WTC11 (cell line): ENCODE measurements at regions not wholly inside any gene's neighbourhood (a gene's known extent, or its start where the extent isn't known, plus 50 kb on each side); places are given as distances from the start of the nearest gene placed in this dataset.

ENCODE experiments used
- ATAC-seq: fragments of 200-7000 bp; cut with Tn5 transposase; 2 replicates; pipeline ENCODE4 v1.10.0; 2021; ENCODE audit warnings: mild to moderate bottlenecking, moderate library complexity
- CTCF ChIA-PET: fragments of 300-600 bp; sonication (Branson Sonifier 250); formaldehyde crosslinking; loops from one replicate; lab custom pipeline; 2021; ENCODE audit warnings: antibody characterized with exemption; lab: Charles Lee
- POLR2A ChIA-PET: fragments of 350-600 bp; sonication (Branson Sonifier 250); formaldehyde crosslinking; loops from one replicate; lab custom pipeline; 2021; ENCODE audit warnings: antibody characterized with exemption; lab: Charles Lee
- DNase-seq: peaks from one replicate; pipeline ENCODE4 v3.0.0; 2021; ENCODE audit warnings: low spot score
- H3K27ac Mint-ChIP-seq: 2 replicates; pipeline ENCODE4 v1.8.0; 2021; ENCODE audit warnings: mixed read lengths
- H3K27me3 Mint-ChIP-seq: 2 replicates; pipeline ENCODE4 v1.8.0; 2021; ENCODE audit warnings: low read depth, mild to moderate bottlenecking, moderate library complexity, mixed read lengths
- H3K36me3 Mint-ChIP-seq: 2 replicates; pipeline ENCODE4 v1.8.0; 2021; ENCODE audit warnings: mixed read lengths
- H3K4me1 Mint-ChIP-seq: 2 replicates; pipeline ENCODE4 v1.8.0; 2022; ENCODE audit warnings: mixed read lengths
- H3K4me3 Mint-ChIP-seq: 2 replicates; pipeline ENCODE4 v1.8.0; 2021; ENCODE audit warnings: mild to moderate bottlenecking, moderate library complexity, mixed read lengths
- H3K9me3 Mint-ChIP-seq: 2 replicates; pipeline ENCODE4 v1.8.0; 2021; ENCODE audit warnings: mixed read lengths
- CREB1 ChIP-seq: sonication (generic); formaldehyde crosslinking; IDR thresholded peaks from 2 replicates; pipeline ENCODE4 v1.8.0; 2023; ENCODE audit warnings: mild to moderate bottlenecking, missing genetic modification reagents
- ETV6 ChIP-seq: sonication (generic); formaldehyde crosslinking; IDR thresholded peaks from 2 replicates; pipeline ENCODE4 v1.8.1; 2022; ENCODE audit warnings: mild to moderate bottlenecking, missing genetic modification reagents
- NR1H2 ChIP-seq: sonication (generic); formaldehyde crosslinking; IDR thresholded peaks from 2 replicates; pipeline ENCODE4 v1.9.0; 2021; ENCODE audit warnings: mild to moderate bottlenecking, moderate library complexity, missing genetic modification reagents
- NR3C1 ChIP-seq: sonication (generic); formaldehyde crosslinking; conservative IDR thresholded peaks from 2 replicates; pipeline ENCODE4 v1.8.1; 2023; ENCODE audit warnings: low read depth, mild to moderate bottlenecking, missing genetic modification reagents
- OVOL2 ChIP-seq: fragments of 250-450 bp; sonication (Bioruptor Pico); IDR thresholded peaks from 2 replicates; pipeline ENCODE4 v1.9.0; 2021; ENCODE audit warnings: mild to moderate bottlenecking, borderline replicate concordance
- PRRX2 ChIP-seq: fragments of 250-450 bp; sonication (Bioruptor Pico); IDR thresholded peaks from 2 replicates; pipeline ENCODE4 v1.8.0; 2021; ENCODE audit warnings: mild to moderate bottlenecking
- RELA ChIP-seq: sonication (generic); formaldehyde crosslinking; IDR thresholded peaks from 2 replicates; pipeline ENCODE4 v1.8.1; 2022; ENCODE audit warnings: missing genetic modification reagents, mild to moderate bottlenecking, borderline replicate concordance
- SMAD3 ChIP-seq: sonication (generic); formaldehyde crosslinking; IDR thresholded peaks from 2 replicates; pipeline ENCODE4 v1.8.0; 2022; ENCODE audit warnings: missing genetic modification reagents, mild to moderate bottlenecking, borderline replicate concordance
- SMAD4 ChIP-seq: sonication (generic); formaldehyde crosslinking; IDR thresholded peaks from 2 replicates; pipeline ENCODE4 v1.8.0; 2022; ENCODE audit warnings: mild to moderate bottlenecking, missing genetic modification reagents
- SP1 ChIP-seq: sonication (generic); formaldehyde crosslinking; conservative IDR thresholded peaks from 2 replicates; pipeline ENCODE4 v1.8.1; 2022; ENCODE audit warnings: missing genetic modification reagents
- TF ChIP-seq, protein P1 (sequence below): fragments of 200-600 bp; IDR thresholded peaks from 2 replicates; pipeline ENCODE4 v1.8.0; 2022; ENCODE audit warnings: antibody characterized with exemption
- TF ChIP-seq, protein P2 (sequence below): sonication (generic); formaldehyde crosslinking; IDR thresholded peaks from 2 replicates; pipeline ENCODE4 v1.8.1; 2022; ENCODE audit warnings: low read depth, missing genetic modification reagents, borderline replicate concordance
- TF ChIP-seq, protein P3 (sequence below): fragments of 250-450 bp; sonication (Bioruptor Pico); IDR thresholded peaks from 2 replicates; pipeline ENCODE4 v1.9.0; 2021; ENCODE audit warnings: mild to moderate bottlenecking
- TF ChIP-seq, protein P4 (sequence below): sonication (generic); formaldehyde crosslinking; conservative IDR thresholded peaks from 2 replicates; pipeline ENCODE4 v1.8.1; 2023; ENCODE audit warnings: mild to moderate bottlenecking, low read depth, missing genetic modification reagents, moderate library complexity
- TF ChIP-seq, protein P5 (sequence below): sonication (generic); formaldehyde crosslinking; IDR thresholded peaks from 2 replicates; pipeline ENCODE4 v1.8.0; 2022; ENCODE audit warnings: mild to moderate bottlenecking, missing genetic modification reagents
- TF ChIP-seq, protein P6 (sequence below): sonication (generic); formaldehyde crosslinking; IDR thresholded peaks from 2 replicates; pipeline ENCODE4 v1.8.1; 2023; ENCODE audit warnings: mild to moderate bottlenecking, missing genetic modification reagents
- TF ChIP-seq, protein P7 (sequence below): sonication (generic); formaldehyde crosslinking; IDR thresholded peaks from 2 replicates; pipeline ENCODE4 v1.8.1; 2022; ENCODE audit warnings: missing genetic modification reagents, borderline replicate concordance

DNA sequence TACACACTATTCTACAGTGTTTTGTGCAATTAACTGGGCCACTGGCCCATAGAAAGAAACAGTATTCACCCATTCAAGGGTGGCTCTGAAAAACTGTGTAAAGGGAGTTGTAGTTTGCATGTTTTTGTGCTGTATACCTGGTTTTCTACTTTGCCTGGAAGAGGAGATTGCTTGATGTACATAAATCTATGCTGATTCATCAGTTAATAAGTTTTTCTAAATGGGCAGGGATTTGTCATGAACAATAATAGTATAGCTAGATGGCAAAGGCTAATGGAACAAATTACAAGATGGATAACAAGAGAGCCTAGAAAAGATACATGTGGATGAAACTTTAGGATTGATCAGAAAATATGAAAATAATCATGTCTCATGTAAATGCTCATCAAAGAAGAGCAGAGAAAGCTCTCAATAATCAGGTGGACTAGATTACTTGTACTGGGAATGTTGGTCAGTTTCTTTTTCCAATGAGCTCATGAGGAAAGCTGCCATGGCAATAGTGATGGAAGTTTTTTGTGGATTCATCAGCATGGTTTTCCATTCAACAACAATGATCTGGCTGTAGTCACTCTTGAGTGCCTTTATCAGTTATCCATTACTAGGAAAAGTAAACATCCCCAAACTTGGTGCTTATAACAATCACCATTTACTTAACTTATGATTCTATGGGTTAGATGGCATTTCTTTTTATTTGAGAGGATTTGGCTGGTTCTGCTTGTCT is 602.8 kb downstream of the BRINP3 start:
- Mint-ChIP-seq H3K4me1 (peaks cover 8% of the 10 kb centered on the region), H3K36me3 (no peaks in the 10 kb centered on the region), H3K27me3 (no peaks in the 10 kb centered on the region), H3K27ac (no peak overlapping the region), H3K4me3 (no peak overlapping the region), H3K9me3 (0 out of 2 replicates have a peak, but pooled peaks cover 7% of the 10 kb centered on the region)
- DNase-seq (no peak), ATAC-seq (no peak)
- ChIA-PET CTCF (no interaction called here), POLR2A (no interaction called here)
- no peak for TF ChIP-seq ETV6
- no peak for TF ChIP-seq SMAD3 (CRISPR knock-in tag)
- TF ChIP-seq, protein P1, sequence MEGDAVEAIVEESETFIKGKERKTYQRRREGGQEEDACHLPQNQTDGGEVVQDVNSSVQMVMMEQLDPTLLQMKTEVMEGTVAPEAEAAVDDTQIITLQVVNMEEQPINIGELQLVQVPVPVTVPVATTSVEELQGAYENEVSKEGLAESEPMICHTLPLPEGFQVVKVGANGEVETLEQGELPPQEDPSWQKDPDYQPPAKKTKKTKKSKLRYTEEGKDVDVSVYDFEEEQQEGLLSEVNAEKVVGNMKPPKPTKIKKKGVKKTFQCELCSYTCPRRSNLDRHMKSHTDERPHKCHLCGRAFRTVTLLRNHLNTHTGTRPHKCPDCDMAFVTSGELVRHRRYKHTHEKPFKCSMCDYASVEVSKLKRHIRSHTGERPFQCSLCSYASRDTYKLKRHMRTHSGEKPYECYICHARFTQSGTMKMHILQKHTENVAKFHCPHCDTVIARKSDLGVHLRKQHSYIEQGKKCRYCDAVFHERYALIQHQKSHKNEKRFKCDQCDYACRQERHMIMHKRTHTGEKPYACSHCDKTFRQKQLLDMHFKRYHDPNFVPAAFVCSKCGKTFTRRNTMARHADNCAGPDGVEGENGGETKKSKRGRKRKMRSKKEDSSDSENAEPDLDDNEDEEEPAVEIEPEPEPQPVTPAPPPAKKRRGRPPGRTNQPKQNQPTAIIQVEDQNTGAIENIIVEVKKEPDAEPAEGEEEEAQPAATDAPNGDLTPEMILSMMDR: no peak
- TF ChIP-seq, protein P2, sequence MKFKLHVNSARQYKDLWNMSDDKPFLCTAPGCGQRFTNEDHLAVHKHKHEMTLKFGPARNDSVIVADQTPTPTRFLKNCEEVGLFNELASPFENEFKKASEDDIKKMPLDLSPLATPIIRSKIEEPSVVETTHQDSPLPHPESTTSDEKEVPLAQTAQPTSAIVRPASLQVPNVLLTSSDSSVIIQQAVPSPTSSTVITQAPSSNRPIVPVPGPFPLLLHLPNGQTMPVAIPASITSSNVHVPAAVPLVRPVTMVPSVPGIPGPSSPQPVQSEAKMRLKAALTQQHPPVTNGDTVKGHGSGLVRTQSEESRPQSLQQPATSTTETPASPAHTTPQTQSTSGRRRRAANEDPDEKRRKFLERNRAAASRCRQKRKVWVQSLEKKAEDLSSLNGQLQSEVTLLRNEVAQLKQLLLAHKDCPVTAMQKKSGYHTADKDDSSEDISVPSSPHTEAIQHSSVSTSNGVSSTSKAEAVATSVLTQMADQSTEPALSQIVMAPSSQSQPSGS: no peak
- no peak for TF ChIP-seq CREB1
- TF ChIP-seq SMAD4 (CRISPR knock-in tag): no peak
- no peak for TF ChIP-seq SP1 (CRISPR knock-in tag)
- TF ChIP-seq, protein P3, sequence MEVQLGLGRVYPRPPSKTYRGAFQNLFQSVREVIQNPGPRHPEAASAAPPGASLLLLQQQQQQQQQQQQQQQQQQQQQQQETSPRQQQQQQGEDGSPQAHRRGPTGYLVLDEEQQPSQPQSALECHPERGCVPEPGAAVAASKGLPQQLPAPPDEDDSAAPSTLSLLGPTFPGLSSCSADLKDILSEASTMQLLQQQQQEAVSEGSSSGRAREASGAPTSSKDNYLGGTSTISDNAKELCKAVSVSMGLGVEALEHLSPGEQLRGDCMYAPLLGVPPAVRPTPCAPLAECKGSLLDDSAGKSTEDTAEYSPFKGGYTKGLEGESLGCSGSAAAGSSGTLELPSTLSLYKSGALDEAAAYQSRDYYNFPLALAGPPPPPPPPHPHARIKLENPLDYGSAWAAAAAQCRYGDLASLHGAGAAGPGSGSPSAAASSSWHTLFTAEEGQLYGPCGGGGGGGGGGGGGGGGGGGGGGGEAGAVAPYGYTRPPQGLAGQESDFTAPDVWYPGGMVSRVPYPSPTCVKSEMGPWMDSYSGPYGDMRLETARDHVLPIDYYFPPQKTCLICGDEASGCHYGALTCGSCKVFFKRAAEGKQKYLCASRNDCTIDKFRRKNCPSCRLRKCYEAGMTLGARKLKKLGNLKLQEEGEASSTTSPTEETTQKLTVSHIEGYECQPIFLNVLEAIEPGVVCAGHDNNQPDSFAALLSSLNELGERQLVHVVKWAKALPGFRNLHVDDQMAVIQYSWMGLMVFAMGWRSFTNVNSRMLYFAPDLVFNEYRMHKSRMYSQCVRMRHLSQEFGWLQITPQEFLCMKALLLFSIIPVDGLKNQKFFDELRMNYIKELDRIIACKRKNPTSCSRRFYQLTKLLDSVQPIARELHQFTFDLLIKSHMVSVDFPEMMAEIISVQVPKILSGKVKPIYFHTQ (CRISPR knock-in tag): no peak
- no peak for TF ChIP-seq NR3C1 (CRISPR knock-in tag)
- no peak for TF ChIP-seq NR1H2
- no peak for TF ChIP-seq RELA (CRISPR knock-in tag)
- TF ChIP-seq, protein P4, sequence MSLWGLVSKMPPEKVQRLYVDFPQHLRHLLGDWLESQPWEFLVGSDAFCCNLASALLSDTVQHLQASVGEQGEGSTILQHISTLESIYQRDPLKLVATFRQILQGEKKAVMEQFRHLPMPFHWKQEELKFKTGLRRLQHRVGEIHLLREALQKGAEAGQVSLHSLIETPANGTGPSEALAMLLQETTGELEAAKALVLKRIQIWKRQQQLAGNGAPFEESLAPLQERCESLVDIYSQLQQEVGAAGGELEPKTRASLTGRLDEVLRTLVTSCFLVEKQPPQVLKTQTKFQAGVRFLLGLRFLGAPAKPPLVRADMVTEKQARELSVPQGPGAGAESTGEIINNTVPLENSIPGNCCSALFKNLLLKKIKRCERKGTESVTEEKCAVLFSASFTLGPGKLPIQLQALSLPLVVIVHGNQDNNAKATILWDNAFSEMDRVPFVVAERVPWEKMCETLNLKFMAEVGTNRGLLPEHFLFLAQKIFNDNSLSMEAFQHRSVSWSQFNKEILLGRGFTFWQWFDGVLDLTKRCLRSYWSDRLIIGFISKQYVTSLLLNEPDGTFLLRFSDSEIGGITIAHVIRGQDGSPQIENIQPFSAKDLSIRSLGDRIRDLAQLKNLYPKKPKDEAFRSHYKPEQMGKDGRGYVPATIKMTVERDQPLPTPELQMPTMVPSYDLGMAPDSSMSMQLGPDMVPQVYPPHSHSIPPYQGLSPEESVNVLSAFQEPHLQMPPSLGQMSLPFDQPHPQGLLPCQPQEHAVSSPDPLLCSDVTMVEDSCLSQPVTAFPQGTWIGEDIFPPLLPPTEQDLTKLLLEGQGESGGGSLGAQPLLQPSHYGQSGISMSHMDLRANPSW (CRISPR knock-in tag): no peak
- TF ChIP-seq, protein P5, sequence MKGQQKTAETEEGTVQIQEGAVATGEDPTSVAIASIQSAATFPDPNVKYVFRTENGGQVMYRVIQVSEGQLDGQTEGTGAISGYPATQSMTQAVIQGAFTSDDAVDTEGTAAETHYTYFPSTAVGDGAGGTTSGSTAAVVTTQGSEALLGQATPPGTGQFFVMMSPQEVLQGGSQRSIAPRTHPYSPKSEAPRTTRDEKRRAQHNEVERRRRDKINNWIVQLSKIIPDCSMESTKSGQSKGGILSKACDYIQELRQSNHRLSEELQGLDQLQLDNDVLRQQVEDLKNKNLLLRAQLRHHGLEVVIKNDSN (CRISPR knock-in tag): no peak
- TF ChIP-seq, protein P6, sequence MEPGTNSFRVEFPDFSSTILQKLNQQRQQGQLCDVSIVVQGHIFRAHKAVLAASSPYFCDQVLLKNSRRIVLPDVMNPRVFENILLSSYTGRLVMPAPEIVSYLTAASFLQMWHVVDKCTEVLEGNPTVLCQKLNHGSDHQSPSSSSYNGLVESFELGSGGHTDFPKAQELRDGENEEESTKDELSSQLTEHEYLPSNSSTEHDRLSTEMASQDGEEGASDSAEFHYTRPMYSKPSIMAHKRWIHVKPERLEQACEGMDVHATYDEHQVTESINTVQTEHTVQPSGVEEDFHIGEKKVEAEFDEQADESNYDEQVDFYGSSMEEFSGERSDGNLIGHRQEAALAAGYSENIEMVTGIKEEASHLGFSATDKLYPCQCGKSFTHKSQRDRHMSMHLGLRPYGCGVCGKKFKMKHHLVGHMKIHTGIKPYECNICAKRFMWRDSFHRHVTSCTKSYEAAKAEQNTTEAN (CRISPR knock-in tag): no peak
- no peak for TF ChIP-seq PRRX2 (CRISPR knock-in tag)
- TF ChIP-seq OVOL2 (CRISPR knock-in tag): no peak
- TF ChIP-seq, protein P7, sequence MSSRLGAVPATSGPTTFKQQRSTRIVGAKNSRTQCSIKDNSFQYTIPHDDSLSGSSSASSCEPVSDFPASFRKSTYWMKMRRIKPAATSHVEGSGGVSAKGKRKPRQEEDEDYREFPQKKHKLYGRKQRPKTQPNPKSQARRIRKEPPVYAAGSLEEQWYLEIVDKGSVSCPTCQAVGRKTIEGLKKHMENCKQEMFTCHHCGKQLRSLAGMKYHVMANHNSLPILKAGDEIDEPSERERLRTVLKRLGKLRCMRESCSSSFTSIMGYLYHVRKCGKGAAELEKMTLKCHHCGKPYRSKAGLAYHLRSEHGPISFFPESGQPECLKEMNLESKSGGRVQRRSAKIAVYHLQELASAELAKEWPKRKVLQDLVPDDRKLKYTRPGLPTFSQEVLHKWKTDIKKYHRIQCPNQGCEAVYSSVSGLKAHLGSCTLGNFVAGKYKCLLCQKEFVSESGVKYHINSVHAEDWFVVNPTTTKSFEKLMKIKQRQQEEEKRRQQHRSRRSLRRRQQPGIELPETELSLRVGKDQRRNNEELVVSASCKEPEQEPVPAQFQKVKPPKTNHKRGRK (CRISPR knock-in tag): no peak
